Loucy (cell line): ENCODE measurements at regions not wholly inside any gene's neighbourhood (a gene's known extent, or its start where the extent isn't known, plus 50 kb on each side); places are given as distances from the start of the nearest gene placed in this dataset.

Experiments
- H2AFZ ChIP-seq: fragments of 200-600 bp; sonication (generic); 2 replicates; pipeline ENCODE4 v1.6.0; 2016; ENCODE audit warnings: antibody characterized with exemption, mild to moderate bottlenecking, low read length, moderate library complexity
- H3F3A ChIP-seq: fragments of 200-600 bp; 2 replicates; pipeline ENCODE4 v1.6.0; 2016; ENCODE audit warnings: antibody characterized with exemption, low read depth, mild to moderate bottlenecking
- H3K27me3 ChIP-seq: fragments of 200-600 bp; sonication (generic); 2 replicates; pipeline ENCODE4 v1.6.1; 2014; ENCODE audit warnings: low read length, mild to moderate bottlenecking; ENCODE audit not compliant: insufficient read depth, poor library complexity, severe bottlenecking
- H3K36me3 ChIP-seq: fragments of 200-600 bp; sonication (generic); 2 replicates; pipeline ENCODE4 v1.6.1; 2016; ENCODE audit warnings: low read length; ENCODE audit not compliant: insufficient read depth
- H3K4me1 ChIP-seq: fragments of 200-600 bp; sonication (generic); 2 replicates; pipeline ENCODE4 v1.5.1; 2014; ENCODE audit warnings: low read length, mild to moderate bottlenecking; ENCODE audit not compliant: insufficient read depth, poor library complexity, severe bottlenecking
- H3K4me2 ChIP-seq: fragments of 200-600 bp; sonication (generic); 2 replicates; pipeline ENCODE4 v1.6.0; 2014; ENCODE audit warnings: antibody characterized with exemption, low read length, low read depth, mild to moderate bottlenecking; ENCODE audit not compliant: poor library complexity, severe bottlenecking
- H3K4me3 ChIP-seq: fragments of 200-600 bp; sonication (generic); 2 replicates; pipeline ENCODE4 v1.5.1; 2014; ENCODE audit warnings: low read length, mild to moderate bottlenecking, mixed read lengths; ENCODE audit not compliant: poor library complexity, severe bottlenecking
- H3K79me2 ChIP-seq: fragments of 200-600 bp; sonication (generic); 2 replicates; pipeline ENCODE4 v1.6.1; 2014; ENCODE audit warnings: low read length; ENCODE audit not compliant: insufficient read depth
- H3K9ac ChIP-seq: fragments of 200-600 bp; sonication (generic); 2 replicates; pipeline ENCODE4 v1.6.0; 2014; ENCODE audit warnings: mild to moderate bottlenecking, low read depth, low read length, moderate library complexity; ENCODE audit not compliant: poor library complexity, severe bottlenecking
- H3K9me2 ChIP-seq: fragments of 200-600 bp; sonication (generic); replicated peaks from 2 replicates; pipeline ENCODE4 v1.6.1; 2016; ENCODE audit warnings: low read depth, low read length, mixed read lengths
- H3K9me3 ChIP-seq: fragments of 200-600 bp; sonication (generic); 2 replicates; pipeline ENCODE4 v1.6.1; 2014; ENCODE audit warnings: mild to moderate bottlenecking, antibody characterized with exemption, low read length, low read depth; ENCODE audit not compliant: insufficient read depth
- H4K20me1 ChIP-seq: fragments of 200-600 bp; sonication (generic); 2 replicates; pipeline ENCODE4 v1.6.0; 2014; ENCODE audit warnings: antibody characterized with exemption, low read length, mild to moderate bottlenecking; ENCODE audit not compliant: insufficient read depth, poor library complexity, severe bottlenecking
- EZH2phosphoT487 ChIP-seq: fragments of 200-600 bp; IDR thresholded peaks from 2 replicates; pipeline ENCODE4 v1.6.1; 2018; ENCODE audit warnings: antibody characterized with exemption, mild to moderate bottlenecking, moderate library complexity, borderline replicate concordance
- TF ChIP-seq, protein P1 (sequence below): fragments of 200-600 bp; sonication (generic); conservative IDR thresholded peaks from 2 replicates; pipeline ENCODE4 v1.5.1; 2014; ENCODE audit warnings: mild to moderate bottlenecking, antibody characterized with exemption, low read length

DNA sequence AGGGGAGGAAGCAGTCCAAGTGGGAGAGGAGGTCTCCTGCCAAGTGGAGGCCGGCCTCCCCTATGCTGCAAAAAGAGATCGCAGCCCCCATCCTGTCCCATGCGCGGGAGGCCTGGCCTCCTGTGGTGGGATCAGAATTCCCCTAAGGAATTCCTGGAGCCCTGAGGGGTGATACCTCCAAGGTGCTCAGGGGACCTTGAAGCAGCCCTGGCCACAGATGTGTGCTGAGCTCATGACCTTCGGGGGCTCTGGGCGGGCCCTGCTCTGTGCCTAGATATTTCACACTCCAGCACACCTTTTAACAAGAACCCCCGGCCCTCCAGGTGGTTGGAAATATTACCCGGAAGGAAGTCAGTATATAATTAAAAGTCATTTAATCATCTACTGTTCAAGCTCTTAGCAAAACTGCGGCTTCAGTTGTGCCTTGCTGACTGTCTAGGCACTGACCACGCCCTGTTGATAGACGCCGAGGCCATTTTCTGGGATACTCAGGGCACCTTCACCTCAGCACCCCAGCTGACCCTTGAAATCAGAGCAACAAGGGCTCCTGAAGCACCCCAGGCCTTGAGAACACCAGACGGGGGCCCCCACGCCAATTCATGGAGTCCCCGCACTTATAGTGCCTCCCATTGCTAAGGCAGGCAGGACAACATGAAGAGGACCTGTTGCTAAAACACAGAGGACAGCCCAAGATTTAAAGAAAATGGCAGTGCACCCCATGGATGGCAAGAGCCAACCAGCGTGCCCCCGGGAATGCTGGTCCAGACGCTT is 119.1 kb downstream of the NDUFA10 start:
- H3K9me3 ChIP-seq = peaks cover 7% of the 10 kb centered on the region; the same call in 1 of the 2 replicates
- H3K36me3 ChIP-seq = no peaks in the 10 kb centered on the region
- H3K4me3 ChIP-seq = no peak overlapping the region
- TF ChIP-seq EZH2phosphoT487 = no peak
- TF ChIP-seq, protein P1, sequence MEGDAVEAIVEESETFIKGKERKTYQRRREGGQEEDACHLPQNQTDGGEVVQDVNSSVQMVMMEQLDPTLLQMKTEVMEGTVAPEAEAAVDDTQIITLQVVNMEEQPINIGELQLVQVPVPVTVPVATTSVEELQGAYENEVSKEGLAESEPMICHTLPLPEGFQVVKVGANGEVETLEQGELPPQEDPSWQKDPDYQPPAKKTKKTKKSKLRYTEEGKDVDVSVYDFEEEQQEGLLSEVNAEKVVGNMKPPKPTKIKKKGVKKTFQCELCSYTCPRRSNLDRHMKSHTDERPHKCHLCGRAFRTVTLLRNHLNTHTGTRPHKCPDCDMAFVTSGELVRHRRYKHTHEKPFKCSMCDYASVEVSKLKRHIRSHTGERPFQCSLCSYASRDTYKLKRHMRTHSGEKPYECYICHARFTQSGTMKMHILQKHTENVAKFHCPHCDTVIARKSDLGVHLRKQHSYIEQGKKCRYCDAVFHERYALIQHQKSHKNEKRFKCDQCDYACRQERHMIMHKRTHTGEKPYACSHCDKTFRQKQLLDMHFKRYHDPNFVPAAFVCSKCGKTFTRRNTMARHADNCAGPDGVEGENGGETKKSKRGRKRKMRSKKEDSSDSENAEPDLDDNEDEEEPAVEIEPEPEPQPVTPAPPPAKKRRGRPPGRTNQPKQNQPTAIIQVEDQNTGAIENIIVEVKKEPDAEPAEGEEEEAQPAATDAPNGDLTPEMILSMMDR = no peak
- no peaks in the 10 kb centered on the region for H4K20me1 ChIP-seq
- no peak overlapping the region for H2AFZ ChIP-seq
- H3K9me2 ChIP-seq = no peaks in the 10 kb centered on the region
- H3K4me2 ChIP-seq = no peak overlapping the region
- no peaks in the 10 kb centered on the region for H3F3A ChIP-seq
- H3K4me1 ChIP-seq = no peaks in the 10 kb centered on the region
- H3K27me3 ChIP-seq = no peaks in the 10 kb centered on the region
- no peak overlapping the region for H3K9ac ChIP-seq
- no peaks in the 10 kb centered on the region for H3K79me2 ChIP-seq

DNA sequence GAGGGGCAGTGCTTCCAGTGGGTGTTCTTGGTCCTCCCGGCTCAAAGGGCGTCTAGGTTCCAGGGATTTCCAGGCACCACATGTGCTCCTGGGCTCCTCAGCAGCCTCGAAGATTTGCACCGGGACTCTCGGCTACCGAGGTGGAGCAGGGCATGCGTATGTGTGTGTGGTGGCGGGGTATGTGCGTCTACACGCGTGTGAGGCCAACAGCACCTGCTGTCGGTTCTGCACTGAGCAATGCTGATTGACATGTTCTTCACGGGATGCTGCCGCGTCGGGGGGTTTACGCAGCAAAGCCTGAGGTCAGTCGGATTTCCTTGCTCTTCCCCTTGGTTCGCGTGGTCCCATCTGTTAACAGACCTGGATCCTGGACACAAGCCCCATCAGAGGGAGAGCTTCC is 119.8 kb downstream of the NDUFA10 start:
- Histone ChIP-seq H3K4me1 (no peaks in the 10 kb centered on the region), H3K79me2 (no peaks in the 10 kb centered on the region), H3K27me3 (no peaks in the 10 kb centered on the region), H3K4me2 (no peak overlapping the region), H3F3A (no peaks in the 10 kb centered on the region), H2AFZ (no peak overlapping the region), H3K9ac (no peak overlapping the region), H3K9me3 (peaks cover 7% of the 10 kb centered on the region; the same call in 1 of the 2 replicates), H3K4me3 (no peak overlapping the region), H3K9me2 (no peaks in the 10 kb centered on the region), H4K20me1 (no peaks in the 10 kb centered on the region), H3K36me3 (no peaks in the 10 kb centered on the region)
- TF ChIP-seq, protein P1 = no peak
- no peak for TF ChIP-seq EZH2phosphoT487

DNA sequence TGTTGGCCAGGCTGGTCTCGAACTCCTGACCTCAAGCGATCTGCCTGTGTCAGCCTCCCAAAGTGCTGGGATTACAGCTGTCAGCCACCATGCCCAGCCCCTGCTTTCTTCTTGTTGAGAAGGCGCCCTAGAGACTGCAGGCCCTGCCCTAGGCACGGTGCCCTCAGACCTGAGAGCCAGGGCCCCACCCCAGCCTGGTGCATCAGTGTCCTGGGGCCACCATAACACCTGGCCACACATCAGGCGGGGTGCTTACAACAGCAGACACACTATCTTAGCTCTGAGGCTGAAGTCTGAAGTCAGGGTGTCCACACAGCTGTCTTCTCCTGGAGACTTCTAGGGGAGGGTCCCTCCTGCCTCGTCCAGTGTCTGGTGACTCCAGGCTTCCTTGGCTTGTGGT is 120.6 kb downstream of the NDUFA10 start:
- Histone ChIP-seq H2AFZ (no peak overlapping the region), H3K27me3 (no peaks in the 10 kb centered on the region), H4K20me1 (no peaks in the 10 kb centered on the region), H3K36me3 (no peaks in the 10 kb centered on the region), H3F3A (no peaks in the 10 kb centered on the region), H3K9me3 (peaks cover 7% of the 10 kb centered on the region; the same call in 1 of the 2 replicates), H3K9me2 (no peaks in the 10 kb centered on the region), H3K4me2 (no peak overlapping the region), H3K79me2 (no peaks in the 10 kb centered on the region), H3K4me3 (no peak overlapping the region), H3K4me1 (no peaks in the 10 kb centered on the region), H3K9ac (no peak overlapping the region)
- TF ChIP-seq, protein P1 = no peak
- TF ChIP-seq EZH2phosphoT487 = no peak
